ENCODE measurements at regions not wholly inside any gene's neighbourhood (a gene's known extent, or its start where the extent isn't known, plus 50 kb on each side); places are given as distances from the start of the nearest gene placed in this dataset.

DNA sequence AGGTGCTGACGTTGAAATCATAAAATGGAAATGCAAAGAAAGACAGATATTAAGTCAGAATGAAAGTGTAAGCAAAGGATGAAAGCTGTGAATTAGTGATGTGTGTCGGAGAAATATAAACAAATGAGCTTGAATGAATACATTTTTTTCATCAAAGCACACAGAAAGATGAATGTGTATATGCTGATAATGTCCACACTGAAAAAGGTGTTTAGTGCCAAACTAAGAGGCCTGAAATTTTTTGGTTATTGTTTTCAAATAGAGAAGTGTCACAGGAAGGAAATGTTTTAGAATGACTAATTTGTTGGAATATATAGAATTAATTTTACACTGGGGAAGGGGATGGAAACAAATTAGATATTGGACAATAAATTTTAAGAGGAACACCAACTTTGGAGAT, 1217.6 kb downstream of the PCDH18 start:
- H3K4me1 Mint-ChIP-seq = no peaks in the 10 kb centered on the region
- no peak overlapping the region for H3K27ac Mint-ChIP-seq
- no peaks in the 10 kb centered on the region for H3K36me3 Mint-ChIP-seq
- Histone ChIP-seq H3K9ac (ENCODE audit: insufficient read depth, low read length, poor library complexity, severe bottlenecking) (no peak overlapping the region), H3K36me3 (replicated peaks in 1 of 2; ENCODE audit: control insufficient read depth in 1 of 2, insufficient read depth in 2 of 2, low read length in 2 of 2) (no peaks in the 10 kb centered on the region), H3K4me1 (ENCODE audit: control insufficient read depth in 1 of 2, insufficient read depth in 2 of 2, low read length in 2 of 2) (no peaks in the 10 kb centered on the region), H3K27ac (ENCODE audit: low read depth in 1 of 2, low read length in 2 of 2) (no peak overlapping the region), H3K9me3 (replicated peaks in 1 of 2; ENCODE audit: control insufficient read depth in 1 of 2, insufficient read depth in 1 of 2, low read length in 2 of 2) (no peaks in the 10 kb centered on the region), H4K20me1 (ENCODE audit: insufficient read depth, low read length) (no peaks in the 10 kb centered on the region), H2AFZ (ENCODE audit: insufficient read depth, low read depth, low read length, poor library complexity, severe bottlenecking) (no peak overlapping the region), H3K4me3 (replicated peaks in 1 of 3; ENCODE audit: low read depth in 2 of 3, low read length in 3 of 3) (no peak overlapping the region), H3K27me3 (ENCODE audit: control insufficient read depth in 2 of 2, insufficient read depth in 2 of 2, low read length in 2 of 2) (no peaks in the 10 kb centered on the region), H3K4me2 (replicated peaks; ENCODE audit: extremely low read depth, low read length, poor library complexity, severe bottlenecking) (no peak overlapping the region), H3K79me2 (ENCODE audit: insufficient read depth, low read length) (no peaks in the 10 kb centered on the region)
- H3K9me3 Mint-ChIP-seq = peaks cover 0 to 4% (median 0%) of the 10 kb centered on the region in 7 donors
- DNase-seq = no peak
- H3K4me3 Mint-ChIP-seq = no peak overlapping the region
- TF ChIP-seq, protein P1, sequence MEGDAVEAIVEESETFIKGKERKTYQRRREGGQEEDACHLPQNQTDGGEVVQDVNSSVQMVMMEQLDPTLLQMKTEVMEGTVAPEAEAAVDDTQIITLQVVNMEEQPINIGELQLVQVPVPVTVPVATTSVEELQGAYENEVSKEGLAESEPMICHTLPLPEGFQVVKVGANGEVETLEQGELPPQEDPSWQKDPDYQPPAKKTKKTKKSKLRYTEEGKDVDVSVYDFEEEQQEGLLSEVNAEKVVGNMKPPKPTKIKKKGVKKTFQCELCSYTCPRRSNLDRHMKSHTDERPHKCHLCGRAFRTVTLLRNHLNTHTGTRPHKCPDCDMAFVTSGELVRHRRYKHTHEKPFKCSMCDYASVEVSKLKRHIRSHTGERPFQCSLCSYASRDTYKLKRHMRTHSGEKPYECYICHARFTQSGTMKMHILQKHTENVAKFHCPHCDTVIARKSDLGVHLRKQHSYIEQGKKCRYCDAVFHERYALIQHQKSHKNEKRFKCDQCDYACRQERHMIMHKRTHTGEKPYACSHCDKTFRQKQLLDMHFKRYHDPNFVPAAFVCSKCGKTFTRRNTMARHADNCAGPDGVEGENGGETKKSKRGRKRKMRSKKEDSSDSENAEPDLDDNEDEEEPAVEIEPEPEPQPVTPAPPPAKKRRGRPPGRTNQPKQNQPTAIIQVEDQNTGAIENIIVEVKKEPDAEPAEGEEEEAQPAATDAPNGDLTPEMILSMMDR (IDR thresholded peaks at IDR 0.05) = no peak
- no peaks in the 10 kb centered on the region for H3K27me3 Mint-ChIP-seq (ENCODE audit: low read depth in 3 of 3)
- no CpG with 5 or more reads among the region's 2 CpGs for WGBS (ENCODE audit: insufficient coverage)
- intact Hi-C loops (cut with micrococcal nuclease) = no loop called here

DNA sequence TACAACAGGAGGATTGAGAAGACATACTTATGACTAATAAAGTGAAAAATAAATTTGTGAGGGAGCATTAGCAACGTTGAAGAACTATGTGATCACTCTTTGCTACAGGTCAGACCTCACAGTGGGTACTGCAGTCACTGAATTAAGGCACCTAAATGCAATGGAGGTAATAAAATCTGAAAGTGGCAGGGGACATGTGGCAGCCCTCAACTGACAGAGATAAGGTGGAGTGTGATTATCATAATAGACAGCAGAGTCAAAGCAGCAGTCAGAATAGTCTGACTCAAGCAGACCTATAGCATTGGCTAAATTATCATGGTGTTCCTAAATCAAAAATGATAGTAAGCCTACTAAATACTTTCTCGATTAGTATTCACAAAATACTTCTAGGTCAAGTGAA, 1220.5 kb downstream of the PCDH18 start:
- Mint-ChIP-seq H3K9me3 (no peaks in the 10 kb centered on the region), H3K4me1 (no peaks in the 10 kb centered on the region), H3K27ac (no peak overlapping the region), H3K36me3 (no peaks in the 10 kb centered on the region), H3K4me3 (no peak overlapping the region), H3K27me3 (ENCODE audit: low read depth in 3 of 3) (no peaks in the 10 kb centered on the region)
- no peaks in the 10 kb centered on the region for H3K9me3 ChIP-seq (replicated peaks in 1 of 2; ENCODE audit: control insufficient read depth in 1 of 2, insufficient read depth in 1 of 2, low read length in 2 of 2)
- H3K4me2 ChIP-seq (replicated peaks; ENCODE audit: extremely low read depth, low read length, poor library complexity, severe bottlenecking) = no peak overlapping the region
- no peak overlapping the region for H3K27ac ChIP-seq (ENCODE audit: low read depth in 1 of 2, low read length in 2 of 2)
- H4K20me1 ChIP-seq (ENCODE audit: insufficient read depth, low read length) = no peaks in the 10 kb centered on the region
- DNase-seq = no peak
- H3K79me2 ChIP-seq (ENCODE audit: insufficient read depth, low read length) = no peaks in the 10 kb centered on the region
- intact Hi-C loops (cut with micrococcal nuclease) = no loop called here
- H3K4me1 ChIP-seq (ENCODE audit: control insufficient read depth in 1 of 2, insufficient read depth in 2 of 2, low read length in 2 of 2) = no peaks in the 10 kb centered on the region
- H3K36me3 ChIP-seq (replicated peaks in 1 of 2; ENCODE audit: control insufficient read depth in 1 of 2, insufficient read depth in 2 of 2, low read length in 2 of 2) = no peaks in the 10 kb centered on the region
- no peaks in the 10 kb centered on the region for H3K27me3 ChIP-seq (ENCODE audit: control insufficient read depth in 2 of 2, insufficient read depth in 2 of 2, low read length in 2 of 2)
- H3K9ac ChIP-seq (ENCODE audit: insufficient read depth, low read length, poor library complexity, severe bottlenecking) = no peak overlapping the region
- H2AFZ ChIP-seq (ENCODE audit: insufficient read depth, low read depth, low read length, poor library complexity, severe bottlenecking) = no peak overlapping the region
- no peak overlapping the region for H3K4me3 ChIP-seq (replicated peaks in 1 of 3; ENCODE audit: low read depth in 2 of 3, low read length in 3 of 3)
- TF ChIP-seq, protein P1 (IDR thresholded peaks at IDR 0.05) = no peak
- 33% methylated on average over 1 of the region's 2 CpGs for WGBS (ENCODE audit: insufficient coverage)
